K562 (cell line): ENCODE measurements at regions not wholly inside any gene's neighbourhood (a gene's known extent, or its start where the extent isn't known, plus 50 kb on each side); places are given as distances from the start of the nearest gene placed in this dataset.

Source experiments
- ATAC-seq: fragments of 200-7000 bp; cut with Tn5 transposase; 3 replicates; pipeline ENCODE4 v1.9.1; 2020; ENCODE audit warnings: moderate library complexity
- BruUV-seq: library from RNA; stranded (reverse); fragments of 400-500 nt; replicated peaks from 2 replicates; lab custom pipeline; 2021; lab: Mats Ljungman, UMichigan
- CTCF ChIA-PET: fragments of 300-600 bp; formaldehyde crosslinking; extraction: SDS; loops from one replicate; lab custom pipeline; 2021; ENCODE audit warnings: low intra/inter-chr PET ratio; lab: Yijun Ruan, JAX
- POLR2A ChIA-PET: fragments of 300-600, 350-650 bp; sonication (Branson Sonifier 250); formaldehyde crosslinking; extraction: SDS; loops from one replicate; lab custom pipeline; 2021; ENCODE audit warnings: antibody characterized with exemption, inconsistent platforms; lab: Yijun Ruan, JAX
- DNase-seq, 4 experiments: peaks; one replicate each; pipeline versions ENCODE4 v3.0.0 to v3.0.0-alpha.2; 2011 to 2018; ENCODE audit warnings: low spot score in 3 of 4, mixed read lengths in 3 of 4; ENCODE audit errors: extremely low read depth in 1 of 4
- FAIRE-seq: peaks from 2 replicates; lab custom pipeline; 2011; peaks lifted over from hg19 to GRCh38; lab: Jason Lieb, UNC
- H2AFZ ChIP-seq: 2 replicates; pipeline ENCODE4 v1.6.0; 2011; ENCODE audit warnings: low read depth, low read length, control low read depth, inconsistent platforms
- H3K27ac ChIP-seq: fragments of 200-600 bp; 3 replicates; pipeline ENCODE4 v1.8.0; 2011; ENCODE audit warnings: low read depth, mild to moderate bottlenecking, control low read depth, inconsistent platforms, low read length, moderate library complexity, mixed read lengths; ENCODE audit errors: extremely low read depth
- H3K27me3 ChIP-seq, 2 experiments: fragments of 300-600 bp in 1 of 2; 2 replicates in 1 of 2; 3 replicates in 1 of 2; pipeline versions ENCODE4 v1.6.0 to v1.8.0; 2011; ENCODE audit warnings: inconsistent platforms in 2 of 2, low read length in 2 of 2, mild to moderate bottlenecking in 1 of 2, mixed read lengths in 1 of 2, moderate library complexity in 1 of 2; ENCODE audit not compliant: control insufficient read depth in 2 of 2, insufficient read depth in 2 of 2
- H3K36me3 ChIP-seq: fragments of 300-600 bp; 3 replicates; pipeline ENCODE4 v1.8.0; 2011; ENCODE audit warnings: mild to moderate bottlenecking, low read length, inconsistent platforms; ENCODE audit not compliant: control insufficient read depth, insufficient read depth
- H3K4me1 ChIP-seq, 2 experiments: fragments of 200-600 bp in 1 of 2; replicated peaks in 1 of 2; 2 replicates in 1 of 2; 3 replicates in 1 of 2; pipeline versions ENCODE4 v1.5.1 to v1.8.0; 2011; ENCODE audit warnings: inconsistent platforms in 2 of 2, low read length in 2 of 2, mild to moderate bottlenecking in 1 of 2, mixed read lengths in 1 of 2, moderate library complexity in 1 of 2; ENCODE audit not compliant: control insufficient read depth in 2 of 2, insufficient read depth in 2 of 2
- H3K4me2 ChIP-seq: 2 replicates; pipeline ENCODE4 v1.6.1; 2011; ENCODE audit warnings: low read length, control low read depth, inconsistent platforms, mixed read lengths; ENCODE audit not compliant: insufficient read depth
- H3K4me3 ChIP-seq: fragments of 200-600 bp; sonication (generic), shearing (Covaris generic); 2 replicates; pipeline ENCODE4 v1.5.1; 2016; ENCODE audit warnings: control low read depth, inconsistent platforms
- H3K79me2 ChIP-seq: fragments of 200-600 bp; 3 replicates; pipeline ENCODE4 v1.8.0; 2011; ENCODE audit warnings: low read length, inconsistent platforms; ENCODE audit not compliant: control insufficient read depth, insufficient read depth
- H3K9ac ChIP-seq, 2 experiments: 2 replicates each; pipeline versions ENCODE4 v1.6.0 to v1.6.1; 2011; ENCODE audit warnings: low read depth in 2 of 2, low read length in 2 of 2, control low read depth in 1 of 2, inconsistent platforms in 1 of 2, mild to moderate bottlenecking in 1 of 2, mixed read lengths in 1 of 2; ENCODE audit not compliant: insufficient read depth in 1 of 2
- H3K9me1 ChIP-seq: one replicate; pipeline ENCODE4 v1.6.0; 2011; ENCODE audit warnings: inconsistent platforms, mild to moderate bottlenecking, low read length, moderate library complexity; ENCODE audit not compliant: control insufficient read depth, insufficient read depth
- H3K9me3 ChIP-seq: replicated peaks from 2 replicates; pipeline ENCODE4 v1.5.1; 2011; ENCODE audit warnings: low read depth, low read length, inconsistent platforms; ENCODE audit not compliant: control insufficient read depth, insufficient read depth
- H4K20me1 ChIP-seq: replicated peaks from 2 replicates; pipeline ENCODE4 v1.6.1; 2011; ENCODE audit warnings: low read length, inconsistent platforms, mixed read lengths; ENCODE audit not compliant: control insufficient read depth, insufficient read depth
- CHCHD3 ChIP-seq: fragments of 250-450 bp; sonication (Bioruptor Pico); IDR thresholded peaks from 2 replicates; pipeline ENCODE4 v2.1.2; 2022; ENCODE audit warnings: mild to moderate bottlenecking
- E2F1 ChIP-seq: sonication (generic); formaldehyde crosslinking; IDR thresholded peaks from 2 replicates; pipeline ENCODE4 v1.8.1; 2023; ENCODE audit warnings: mild to moderate bottlenecking, missing genetic modification reagents, moderate library complexity
- MCM7 ChIP-seq, 2 experiments: fragments of 450-650 bp; IDR thresholded peaks; 2 replicates each; pipeline ENCODE4 v1.6.1; 2016 to 2018
- MEF2A ChIP-seq: IDR thresholded peaks from 2 replicates; pipeline ENCODE4 v1.6.1; 2011; ENCODE audit warnings: low read depth, mild to moderate bottlenecking, low read length, moderate library complexity; ENCODE audit not compliant: control insufficient read depth
- MTA2 ChIP-seq: fragments of 450-650 bp; IDR thresholded peaks from 2 replicates; pipeline ENCODE4 v1.6.1; 2016; ENCODE audit warnings: low read depth
- NCOR1 ChIP-seq: fragments of 450-650 bp; IDR thresholded peaks from 2 replicates; pipeline ENCODE4 v1.6.1; 2016; ENCODE audit warnings: mild to moderate bottlenecking, moderate library complexity
- PHB2 ChIP-seq: fragments of 450-650 bp; IDR thresholded peaks from 2 replicates; pipeline ENCODE4 v1.6.1; 2017; ENCODE audit warnings: low read depth
- ZKSCAN1 ChIP-seq: fragments of 150-350 bp; IDR thresholded peaks from 2 replicates; pipeline ENCODE4 v1.6.1; 2016; ENCODE audit warnings: low read depth, low read length
- ZMIZ1 ChIP-seq, 2 experiments: fragments of 150-350 bp in 1 of 2; IDR thresholded peaks; 2 replicates each; pipeline ENCODE4 v1.6.1; 2012 to 2016; ENCODE audit warnings: low read depth in 2 of 2, low read length in 2 of 2, mild to moderate bottlenecking in 1 of 2, moderate library complexity in 1 of 2
- WGBS: fragments of 100-300 bp; shearing (Covaris generic); methylation state at CpG from one replicate; pipeline ENCODE4 v1.1.6; 2016; ENCODE audit warnings: low coverage, mixed read lengths; ENCODE audit not compliant: insufficient coverage; ENCODE audit errors: missing lambda C conversion rate; 5-methylcytosine and 5-hydroxymethylcytosine counted together
- in situ Hi-C: fragments of 300-500 bp; cut with MboI; formaldehyde crosslinking; loops from 4 replicates; pipeline ENCODE4 v1.15.0; 2018; ENCODE audit warnings: inconsistent platforms, mixed read lengths
- intact Hi-C: fragments of 100-400 bp; cut with micrococcal nuclease; formaldehyde crosslinking; loops from 2 replicates; pipeline ENCODE4 v1.14.2; 2022

GRCh38 chr10:65802391-65802790, 1123.4 kb upstream of the LRRTM3 start:
- Histone ChIP-seq H2AFZ (no peak overlapping the region), H3K9ac (no peak overlapping the region), H3K9me1 (no peaks in the 10 kb centered on the region), H3K36me3 (no peaks in the 10 kb centered on the region), H3K79me2 (no peaks in the 10 kb centered on the region), H3K27me3 (no peaks in the 10 kb centered on the region), H4K20me1 (no peaks in the 10 kb centered on the region), H3K9me3 (no peaks in the 10 kb centered on the region), H3K4me2 (no peak overlapping the region), H3K4me3 (no peak overlapping the region), H3K27ac (no peak overlapping the region), H3K4me1 (no peaks in the 10 kb centered on the region)
- CTCF ChIA-PET, result no interaction called here
- FAIRE-seq (no peak), ATAC-seq (no peak), DNase-seq (no peak)
- TF ChIP-seq MCM7 (IDR thresholded peaks at IDR 0.05) (no peak), ZMIZ1 (IDR thresholded peaks at IDR 0.05; ENCODE audit: low read depth in 2 of 2, low read length in 2 of 2) (no peak), ZKSCAN1 (no peak), NCOR1 (no peak), CHCHD3 (CRISPR knock-in tag) (no peak), MTA2 (no peak), E2F1 (CRISPR knock-in tag) (no peak), MEF2A (no peak), PHB2 (no peak)
- no TSS peak for BruUV-seq
- intact Hi-C loops, result no loop called here
- POLR2A ChIA-PET, result no interaction called here
- in situ Hi-C loops, result no loop called here
- 3% methylated on average over 2 of the region's 2 CpGs for WGBS
